HG02623 (cell line): ENCODE measurements at regions not wholly inside any gene's neighbourhood (a gene's known extent, or its start where the extent isn't known, plus 50 kb on each side); places are given as distances from the start of the nearest gene placed in this dataset.
"Not testable (repeated sequence)": the region's sequence is repeated elsewhere in the genome, so short reads cannot be mapped to it uniquely, and the experiment has no call there.

Source experiments
- ATAC-seq: cut with Tn5 transposase; IDR thresholded peaks from one replicate; pipeline ENCODE4 v1.9.1; 2021; ENCODE audit warnings: moderate library complexity; ENCODE audit not compliant: unreplicated experiment

DNA sequence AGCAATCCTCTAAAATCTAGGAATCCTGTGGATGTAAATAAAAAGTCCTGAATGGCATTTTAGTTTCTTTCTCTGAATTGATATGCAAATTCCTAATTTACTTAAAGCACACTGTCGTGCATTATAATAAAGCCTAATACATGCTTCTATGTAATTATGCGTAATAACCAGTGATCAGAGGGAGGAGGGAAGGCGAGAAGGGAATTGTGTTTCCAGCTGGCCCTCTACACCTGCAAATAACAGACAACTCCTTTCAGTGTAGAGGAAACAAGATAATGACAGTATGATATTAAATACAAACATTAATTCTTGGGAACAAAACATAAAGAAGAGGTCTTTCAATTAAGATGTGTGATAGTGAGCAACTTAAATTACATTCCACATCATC, 419.6 kb upstream of the LCORL start:
- no peak for ATAC-seq

DNA sequence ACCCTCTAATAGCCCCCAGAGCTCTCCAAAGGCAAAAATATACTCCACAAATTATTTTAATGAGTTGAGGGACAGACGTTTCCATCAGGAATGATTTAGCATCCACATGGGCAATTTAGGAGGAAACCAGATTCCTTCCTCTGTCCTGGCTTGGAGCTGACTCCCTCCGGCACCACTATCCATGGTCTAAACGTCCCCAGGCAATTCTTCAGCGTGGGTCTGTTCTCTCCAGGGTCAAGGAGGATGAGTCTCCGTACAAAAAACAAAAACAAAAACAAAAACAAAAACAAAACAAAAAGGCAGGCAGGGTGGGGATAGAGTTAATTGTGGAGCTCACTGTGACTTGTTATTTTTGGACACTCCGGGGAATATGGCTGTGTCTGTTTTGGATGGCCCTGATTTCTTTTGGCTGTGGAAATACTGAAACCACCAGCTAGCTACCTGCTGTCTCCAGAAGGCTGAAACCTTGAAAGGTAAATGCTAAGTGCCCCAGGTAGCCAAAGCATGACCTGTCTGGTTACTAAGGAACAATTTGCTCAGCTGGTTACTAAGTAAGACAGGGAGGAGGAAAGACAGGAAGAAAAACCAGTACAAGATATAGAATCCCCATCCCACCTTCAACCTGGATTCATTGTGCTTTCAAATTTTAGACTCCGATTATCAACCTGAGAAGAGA, 419.1 kb upstream of the LCORL start:
- ATAC-seq: no peak

DNA sequence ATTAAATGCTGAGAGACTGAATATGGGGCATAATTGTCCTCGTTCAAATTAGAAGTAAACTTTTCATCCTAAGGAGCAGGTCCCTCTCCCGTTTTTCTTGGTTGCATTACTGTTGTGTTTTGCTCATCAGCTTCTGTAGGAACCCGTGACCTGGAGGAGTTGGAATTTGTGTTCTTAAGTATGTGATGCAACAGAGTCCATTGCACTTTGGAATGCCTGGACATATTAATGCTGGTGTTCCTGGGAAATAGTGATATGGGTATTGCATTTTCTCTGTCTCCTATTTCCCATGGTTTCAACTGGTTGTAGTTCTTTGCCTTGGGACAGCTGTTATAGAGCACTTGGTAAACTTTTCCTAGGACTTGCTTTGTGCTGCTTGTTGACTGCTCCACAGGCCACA, 417.8 kb upstream of the LCORL start:
- no peak for ATAC-seq

DNA sequence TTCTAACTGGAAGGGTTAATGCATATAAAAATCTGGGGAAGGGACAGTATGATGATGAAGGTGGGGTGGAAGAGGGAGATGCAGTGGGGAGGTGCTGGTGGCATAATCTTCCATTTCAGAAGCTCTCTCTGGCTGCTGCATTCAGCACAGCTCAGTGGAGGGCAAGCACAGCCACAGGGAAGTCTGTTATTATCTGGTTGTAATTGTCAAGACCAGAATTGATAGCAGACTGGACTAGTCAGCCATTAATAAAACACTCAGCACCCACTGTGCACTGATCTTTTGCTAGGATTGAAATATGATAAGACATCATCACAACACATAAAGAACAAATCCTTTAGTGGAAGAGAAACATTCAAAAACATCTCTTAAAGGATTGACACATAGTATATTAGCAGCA, 414.2 kb upstream of the LCORL start:
- no peak for ATAC-seq

DNA sequence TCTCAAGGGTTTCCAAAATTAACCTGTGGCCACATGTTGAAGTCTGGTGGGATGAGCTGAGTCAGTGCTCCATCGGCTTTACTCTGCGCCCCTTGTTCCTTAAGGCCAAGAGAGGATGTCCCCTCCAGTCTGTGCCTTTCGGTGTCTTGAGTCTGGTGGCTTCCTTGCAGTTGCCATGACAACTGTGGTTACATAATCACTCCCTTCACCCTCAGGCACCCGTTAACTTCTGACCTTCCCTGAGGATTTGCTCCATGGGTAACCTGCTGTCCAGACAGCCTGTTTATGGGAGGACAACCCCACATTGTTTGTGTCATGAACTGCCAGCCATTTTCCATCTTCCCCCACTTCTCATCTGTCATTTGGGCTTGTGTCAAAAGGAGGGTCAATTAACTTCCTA, 401.1 kb upstream of the LCORL start:
- no peak for ATAC-seq

DNA sequence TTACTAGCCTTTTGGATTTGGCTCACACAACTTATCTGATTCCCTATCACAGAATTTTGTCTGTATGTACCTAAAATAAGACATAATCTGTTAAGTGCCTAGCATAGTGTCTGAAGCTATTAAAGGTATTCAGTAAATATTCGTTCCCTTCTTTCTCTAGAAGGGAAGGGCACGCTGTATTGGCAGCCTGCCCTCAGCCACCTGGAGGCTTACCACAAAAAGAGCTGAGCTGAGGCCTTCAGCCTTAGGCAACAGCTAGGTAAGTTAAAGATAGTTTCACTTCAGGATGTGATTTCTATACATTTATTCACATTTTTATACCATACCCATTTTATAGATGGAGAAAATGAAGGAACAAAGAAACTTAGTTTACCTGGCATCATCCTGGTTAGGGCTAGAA, 400.0 kb upstream of the LCORL start:
- ATAC-seq: no peak

DNA sequence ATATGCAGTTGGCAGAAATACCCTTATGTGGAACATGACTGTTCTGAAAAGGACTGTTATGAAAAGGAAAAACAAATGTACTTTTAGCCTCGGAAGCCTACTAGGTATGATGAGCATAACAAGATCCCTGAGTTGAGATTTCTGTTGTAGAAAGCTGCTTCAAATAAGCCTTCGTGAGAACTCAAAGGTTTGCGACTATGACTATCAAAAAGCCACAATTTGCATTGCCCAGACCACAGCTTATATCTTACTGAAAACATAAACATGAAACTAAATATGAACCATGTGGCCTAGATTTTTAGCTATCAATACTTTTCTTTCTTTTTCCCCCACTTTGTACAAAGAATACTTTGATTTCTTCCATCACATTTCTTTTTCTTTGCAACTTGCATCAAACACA, 398.2 kb upstream of the LCORL start:
- no peak for ATAC-seq

DNA sequence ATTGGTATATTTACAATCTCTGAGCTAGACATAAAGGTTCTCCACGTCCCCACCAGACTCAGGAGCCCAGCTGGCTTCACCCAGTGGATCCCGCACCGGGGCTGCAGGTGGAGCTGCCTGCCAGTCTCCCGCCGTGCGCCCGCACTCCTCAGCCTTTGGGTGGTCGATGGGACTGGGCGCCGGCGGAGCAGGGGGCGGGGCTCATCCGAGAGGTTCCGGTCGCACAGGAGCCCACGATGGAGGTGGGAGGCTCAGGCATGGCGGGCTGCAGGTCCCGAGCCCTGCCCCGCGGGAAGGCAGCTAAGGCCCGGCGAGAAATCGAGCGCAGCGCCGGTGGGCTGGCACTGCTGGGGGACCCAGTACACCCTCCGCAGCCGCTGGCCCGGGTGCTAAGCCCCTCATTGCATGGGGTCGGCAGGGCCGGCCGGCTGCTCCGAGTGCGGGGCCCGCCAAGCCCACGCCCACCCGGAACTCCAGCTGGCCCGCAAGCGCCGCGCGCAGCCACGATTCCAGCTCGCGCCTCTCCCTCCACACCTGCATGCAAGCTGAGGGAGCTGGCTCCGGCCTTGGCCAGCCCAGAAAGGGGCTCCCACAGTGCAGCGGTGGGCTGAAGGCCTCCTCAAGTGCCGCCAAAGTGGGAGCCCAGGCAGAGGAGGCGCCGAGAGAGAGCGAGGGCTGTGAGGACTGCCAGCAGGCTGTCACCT, 396.8 kb upstream of the LCORL start:
- ATAC-seq: not testable (repeated sequence)

DNA sequence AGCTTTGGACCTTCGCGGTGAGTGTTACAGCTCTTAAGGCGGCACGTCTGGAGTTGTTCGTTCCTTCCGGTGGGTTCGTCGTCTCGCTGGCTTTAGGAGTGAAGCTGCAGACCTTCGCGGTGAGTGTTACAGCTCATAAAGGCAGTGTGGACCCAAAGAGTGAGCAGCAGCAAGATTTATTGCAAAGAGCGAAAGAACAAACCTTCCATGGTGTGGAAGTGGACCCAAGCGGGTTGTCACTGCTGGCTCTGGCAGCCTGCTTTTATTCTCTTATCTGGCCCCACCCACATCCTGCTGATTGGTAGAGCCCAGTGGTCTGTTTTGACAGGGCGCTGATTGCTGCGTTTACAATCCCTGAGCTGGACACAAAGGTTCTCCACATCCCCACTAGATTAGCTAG, 396.1 kb upstream of the LCORL start:
- not testable (repeated sequence) for ATAC-seq

DNA sequence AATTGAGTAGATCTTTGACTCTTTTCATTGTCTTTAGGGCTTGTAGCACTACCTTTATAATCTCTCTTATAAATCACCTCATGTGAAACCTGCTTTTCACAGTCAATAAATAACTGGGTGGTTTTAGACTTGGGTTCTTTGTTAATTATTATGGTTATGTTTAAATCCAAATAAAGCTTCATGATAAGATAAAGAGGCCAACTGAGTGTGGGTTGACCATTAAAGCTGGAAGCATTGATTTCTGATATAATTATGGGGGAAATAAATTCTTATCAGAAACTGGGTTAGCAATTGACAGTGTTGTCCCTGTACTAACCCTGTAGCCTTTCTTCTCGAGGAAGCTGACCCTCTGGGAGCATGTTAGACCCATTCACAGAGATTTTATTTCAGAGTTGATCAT, 384.7 kb upstream of the LCORL start:
- no peak for ATAC-seq

DNA sequence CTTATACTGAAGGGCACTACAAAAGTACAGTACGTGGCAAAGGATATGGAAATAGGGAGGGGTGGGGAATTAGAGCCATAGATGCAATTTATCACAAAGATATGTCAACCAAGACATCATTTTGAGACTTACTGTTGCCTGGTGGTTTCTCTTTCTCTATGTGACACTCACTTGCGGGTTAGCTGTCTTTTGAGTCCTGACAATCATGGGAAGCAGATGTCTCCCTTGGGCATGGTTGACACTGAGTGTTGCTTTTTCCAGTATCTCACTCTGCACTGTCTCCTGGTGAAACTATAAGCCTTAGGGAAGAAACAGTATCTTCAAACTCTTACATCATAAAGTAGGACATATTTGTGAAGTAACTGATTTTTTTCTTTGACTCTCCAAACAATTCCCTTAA, 383.5 kb upstream of the LCORL start:
- no peak for ATAC-seq

DNA sequence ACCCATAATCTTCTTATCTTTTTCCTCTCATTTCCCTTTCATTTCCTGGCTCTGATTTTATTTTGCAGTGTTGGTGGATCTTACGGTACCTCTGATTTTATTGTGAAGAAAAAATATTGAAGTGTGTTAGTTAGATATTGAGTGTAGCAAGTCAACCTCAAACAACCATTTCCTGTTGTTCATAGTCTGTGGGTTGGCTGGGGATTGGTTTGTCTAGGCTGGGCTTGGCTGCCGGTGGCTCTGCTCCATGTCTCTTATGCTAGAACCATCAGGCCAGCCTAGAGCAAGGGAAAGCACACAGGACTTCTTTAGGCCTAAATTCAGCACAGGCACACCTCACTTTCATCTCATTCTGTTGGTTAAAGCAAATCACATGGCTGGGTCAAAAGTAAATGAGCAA, 383.1 kb upstream of the LCORL start:
- no peak for ATAC-seq

DNA sequence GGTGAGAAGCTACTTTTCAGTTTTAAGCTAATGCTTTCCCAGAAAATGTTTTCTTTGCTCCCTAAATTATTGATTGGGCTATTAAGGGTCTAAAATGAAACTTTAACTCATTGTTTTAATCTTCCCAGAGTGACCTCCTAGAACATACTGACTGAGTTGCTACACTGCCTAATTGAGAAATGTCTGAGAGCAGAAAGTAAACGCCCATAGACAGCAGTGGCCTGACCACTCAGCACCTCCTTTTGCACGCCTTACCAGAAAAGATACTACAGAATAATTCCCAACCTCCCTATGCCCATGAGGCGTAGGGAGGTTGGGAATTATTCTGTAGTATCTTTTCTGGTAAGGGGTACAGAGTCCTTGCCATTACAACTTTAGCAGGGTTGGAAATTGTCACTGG, 381.8 kb upstream of the LCORL start:
- ATAC-seq: no peak

DNA sequence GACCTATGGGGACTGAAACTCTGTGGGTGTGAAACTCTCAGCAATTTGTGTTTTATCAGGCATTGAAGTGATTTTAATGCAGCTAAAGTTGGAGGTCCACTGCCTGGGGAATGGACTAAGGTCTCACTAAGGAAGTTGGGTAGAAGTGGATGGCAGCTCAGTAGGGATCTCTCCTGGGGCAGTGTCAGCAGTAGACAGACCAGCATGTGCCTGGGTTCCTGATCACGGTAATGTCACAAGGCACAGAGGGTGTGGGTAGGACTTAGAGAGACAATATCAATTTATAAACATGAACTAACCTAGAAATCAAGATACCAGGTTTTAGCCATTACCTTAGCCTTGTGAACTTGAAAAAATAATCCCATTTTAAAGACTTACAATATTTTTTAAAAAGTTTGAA, 380.3 kb upstream of the LCORL start:
- no peak for ATAC-seq

DNA sequence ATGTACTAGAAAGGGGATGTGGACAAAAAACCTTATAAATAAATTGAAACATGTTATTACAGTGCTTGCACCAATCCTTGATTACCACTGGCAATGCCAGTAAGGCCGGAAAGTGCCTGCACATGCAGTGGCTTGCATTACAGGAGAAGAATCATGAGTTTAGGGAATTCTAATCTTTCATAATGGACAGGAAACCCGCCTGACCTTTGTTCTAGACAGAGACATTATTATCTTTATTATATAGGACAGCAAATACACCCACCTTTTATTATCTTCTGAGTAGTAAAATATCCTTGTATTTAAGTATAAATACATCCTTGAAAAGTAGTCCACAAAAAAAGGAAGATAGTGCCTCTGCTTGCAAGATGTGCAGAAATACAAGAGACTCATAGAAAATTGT, 379.9 kb upstream of the LCORL start:
- ATAC-seq: no peak

DNA sequence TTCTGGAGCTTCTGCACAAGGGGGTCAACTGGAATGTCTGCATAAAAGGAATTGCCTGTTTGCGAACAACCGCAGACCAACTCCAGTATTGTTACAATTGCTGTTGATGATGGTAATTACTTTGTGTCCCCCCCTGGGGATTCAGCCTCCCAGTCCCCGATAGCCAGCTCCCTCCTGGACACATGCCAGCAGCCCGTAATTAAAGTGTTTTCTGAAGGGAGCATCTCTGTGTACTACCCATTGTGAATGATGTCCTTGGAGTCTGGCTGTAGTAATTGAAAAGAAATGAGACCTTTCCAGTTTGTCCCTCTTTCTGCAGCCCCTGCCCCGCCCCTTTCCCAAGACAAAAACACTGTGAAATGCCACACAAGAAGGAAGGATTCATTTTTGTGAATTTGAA, 377.1 kb upstream of the LCORL start:
- ATAC-seq: no peak

DNA sequence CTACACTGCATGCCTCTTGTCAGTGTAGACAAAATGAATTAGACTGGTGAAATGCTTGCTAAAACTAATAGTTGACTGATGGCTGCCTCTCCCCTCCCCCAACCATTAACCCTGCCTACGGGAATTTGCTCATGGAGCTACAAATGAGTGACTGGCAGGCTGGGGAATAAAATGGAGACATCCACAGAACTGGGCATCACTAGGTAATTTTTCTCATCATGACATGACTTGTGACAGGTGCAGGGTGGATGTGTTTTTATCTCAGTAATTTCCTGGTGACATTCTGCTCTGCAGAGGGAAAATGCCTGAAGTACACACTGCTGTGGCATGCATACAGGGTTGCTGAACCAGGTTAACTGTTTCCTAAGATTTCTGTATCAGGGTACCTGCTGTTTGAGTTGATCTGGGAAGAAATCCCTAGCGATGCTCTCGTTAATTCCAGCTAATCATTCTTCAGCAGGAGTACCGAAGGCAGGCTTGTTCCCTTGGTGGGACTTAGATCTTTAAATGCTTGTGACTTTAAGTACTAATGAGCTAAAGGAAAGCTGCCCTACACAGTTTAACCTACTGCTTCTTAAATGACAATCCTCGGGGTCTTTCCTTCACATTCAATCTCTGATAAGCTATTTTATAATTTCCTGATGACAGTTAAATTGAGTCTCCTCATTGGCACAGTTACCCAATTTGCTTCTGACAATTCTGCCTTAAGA, 376.3 kb upstream of the LCORL start:
- no peak for ATAC-seq

DNA sequence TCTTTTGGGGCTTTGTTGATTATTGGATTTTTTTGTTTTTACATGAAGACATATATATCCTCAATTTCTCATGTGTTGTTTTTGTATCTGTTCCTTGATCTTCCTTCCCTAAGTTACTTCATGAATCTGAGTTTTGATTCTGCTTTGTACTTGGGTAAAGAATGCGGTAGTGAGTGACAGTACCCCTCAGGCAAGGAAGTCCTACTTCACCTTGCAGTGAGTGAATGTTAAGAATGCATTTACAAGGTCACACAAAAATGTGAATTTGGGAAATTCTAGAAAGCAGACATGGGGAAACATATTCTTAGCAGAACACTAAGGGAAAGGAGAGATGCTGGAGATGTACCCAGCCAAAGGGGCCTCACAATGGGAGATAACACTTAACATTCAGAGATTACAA, 373.1 kb upstream of the LCORL start:
- ATAC-seq: no peak

DNA sequence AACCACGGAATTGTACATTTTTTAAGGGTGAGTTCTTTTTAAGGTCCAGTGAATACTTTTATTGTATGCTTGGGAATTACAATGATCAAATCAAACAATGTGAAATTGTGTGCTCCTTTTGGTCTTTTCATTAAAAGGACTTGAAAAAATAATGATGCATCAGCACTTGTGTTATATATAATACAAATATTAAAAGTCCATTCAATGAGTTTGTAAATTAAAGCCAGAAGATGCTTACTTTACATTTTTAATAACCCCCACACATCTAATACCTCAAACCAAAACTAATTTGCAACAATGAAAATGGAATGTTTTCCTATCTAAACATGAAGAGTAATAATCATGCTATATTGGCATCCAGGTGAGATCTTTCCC, 369.8 kb upstream of the LCORL start:
- ATAC-seq: no peak

DNA sequence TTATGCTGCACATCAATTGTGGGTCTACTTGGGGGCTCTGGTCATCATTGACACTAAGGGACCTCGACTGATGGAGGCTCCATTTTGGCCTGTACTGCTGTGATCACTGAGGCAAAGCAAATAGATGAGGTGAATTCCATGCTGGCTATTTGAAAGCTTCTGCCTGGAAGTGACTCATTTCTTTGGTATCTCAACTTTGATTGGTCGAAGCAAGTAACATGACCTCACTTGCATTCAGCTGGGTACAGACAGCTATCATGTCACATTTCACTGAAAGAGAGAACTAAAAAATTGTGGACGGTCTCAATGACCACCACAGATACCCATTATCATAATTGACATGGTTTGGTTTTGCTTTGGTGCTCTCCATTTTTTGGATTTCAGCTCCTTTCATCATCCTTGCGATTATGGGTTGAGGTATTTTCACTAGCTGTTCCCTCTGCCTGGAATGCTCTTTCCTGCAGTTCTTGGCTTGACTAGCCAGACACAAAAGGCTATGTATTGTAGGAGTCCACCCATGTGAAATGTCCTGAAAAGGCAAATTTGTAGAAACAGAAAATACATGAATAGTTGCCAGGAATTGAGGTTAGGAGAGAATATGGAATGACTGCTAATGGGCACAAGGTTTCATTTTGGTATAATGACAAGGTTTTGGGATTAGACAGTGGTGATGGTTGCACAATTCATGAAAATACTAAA, 369.2 kb upstream of the LCORL start:
- ATAC-seq: no peak

DNA sequence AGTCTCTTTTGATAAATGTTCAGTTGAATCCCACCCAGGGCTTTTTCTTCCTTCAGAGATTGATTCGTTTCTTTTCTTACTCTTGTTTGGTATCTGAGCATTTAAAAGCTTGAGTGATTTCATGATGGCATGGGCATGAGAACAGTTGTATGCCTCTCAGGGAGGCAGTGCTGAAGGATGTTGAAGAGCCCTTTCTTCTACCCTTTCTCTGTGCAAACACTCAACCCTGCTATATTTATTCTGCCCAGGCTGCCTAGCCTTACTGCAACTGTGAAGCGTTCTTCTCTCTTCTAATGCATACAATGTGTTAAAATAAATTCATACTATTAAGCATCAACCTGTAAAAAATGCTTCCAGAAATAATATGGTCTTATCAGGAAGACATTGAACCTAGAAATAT, 367.6 kb upstream of the LCORL start:
- ATAC-seq: no peak

DNA sequence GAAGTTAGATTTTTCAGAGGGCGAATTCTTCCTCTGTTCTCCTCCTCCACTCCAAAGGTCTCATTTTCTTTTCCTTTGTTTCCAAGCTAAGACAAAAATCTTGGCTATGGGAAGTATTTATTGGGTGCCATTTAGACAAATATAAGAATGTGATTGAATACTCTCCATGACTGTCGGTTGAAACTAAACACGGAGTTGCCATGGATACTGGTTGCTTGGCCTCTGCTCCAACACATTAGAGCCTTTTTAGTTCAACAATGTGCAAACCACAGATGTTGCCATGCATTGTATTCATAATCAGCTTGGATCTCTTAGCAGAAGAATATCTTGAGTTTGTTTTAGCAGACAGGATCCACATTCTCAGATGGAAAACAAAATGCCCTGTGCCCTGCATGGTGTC, 366.5 kb upstream of the LCORL start:
- no peak for ATAC-seq
